WTC11 (cell line): ENCODE measurements at regions not wholly inside any gene's neighbourhood (a gene's known extent, or its start where the extent isn't known, plus 50 kb on each side); places are given as distances from the start of the nearest gene placed in this dataset.

Source experiments
- CTCF ChIP-seq: fragments of 200-600 bp; IDR thresholded peaks from 2 replicates; pipeline ENCODE4 v1.8.0; 2022; ENCODE audit warnings: antibody characterized with exemption
- E2F4 ChIP-seq: sonication (generic); formaldehyde crosslinking; IDR thresholded peaks from 2 replicates; pipeline ENCODE4 v1.8.1; 2022; ENCODE audit warnings: low read depth, mild to moderate bottlenecking, moderate library complexity, missing genetic modification reagents, borderline replicate concordance
- NR1H2 ChIP-seq: sonication (generic); formaldehyde crosslinking; IDR thresholded peaks from 2 replicates; pipeline ENCODE4 v1.9.0; 2021; ENCODE audit warnings: mild to moderate bottlenecking, moderate library complexity, missing genetic modification reagents

DNA sequence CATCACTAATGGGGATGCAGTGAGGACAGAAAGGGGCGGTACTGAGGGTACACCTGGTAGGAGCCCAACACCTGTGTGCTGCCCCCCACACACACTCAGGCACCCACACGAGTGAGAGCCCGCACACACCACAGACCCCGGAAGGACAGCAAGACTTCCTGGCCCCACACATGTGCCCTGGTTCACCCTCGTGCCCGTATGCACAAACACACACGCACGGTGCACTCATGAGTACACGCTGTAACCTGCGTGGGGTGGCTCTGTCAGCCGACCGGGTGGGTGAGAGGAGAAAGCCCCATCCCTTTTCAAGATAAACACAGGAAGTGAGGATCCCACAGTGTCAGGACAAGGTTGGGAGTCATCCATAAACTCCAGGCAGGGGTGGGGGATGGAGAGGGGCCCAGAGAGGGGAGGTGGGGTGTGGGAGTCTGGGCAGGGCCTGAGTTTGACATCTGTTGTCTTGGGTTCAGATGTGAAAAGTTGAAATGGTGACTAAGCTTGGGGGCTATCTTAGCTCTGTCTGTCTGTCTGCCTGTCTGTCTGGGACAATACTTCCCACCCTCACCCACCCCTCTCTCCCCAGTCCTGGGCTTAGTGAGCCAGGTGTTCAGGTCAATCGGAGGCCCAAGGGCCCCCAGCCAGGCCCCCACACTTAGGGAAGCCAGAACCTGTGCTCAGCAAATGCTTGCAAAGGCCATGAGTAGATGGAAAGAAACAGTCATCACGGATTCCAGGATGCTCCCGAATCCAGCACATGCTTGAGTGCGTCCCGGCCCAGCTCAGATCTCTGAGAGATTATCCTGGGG, 119.8 kb upstream of the ZBTB40 start:
- TF ChIP-seq CTCF, result no peak
- no peak for TF ChIP-seq E2F4 (CRISPR knock-in tag)
- no peak for TF ChIP-seq NR1H2 (CRISPR knock-in tag)
